Gastrocnemius medialis (tissue), 4 donors: ENCODE measurements at regions not wholly inside any gene's neighbourhood (a gene's known extent, or its start where the extent isn't known, plus 50 kb on each side); places are given as distances from the start of the nearest gene placed in this dataset.

Source experiments
- ATAC-seq, 2 donors: fragments of 150-250 bp; one replicate each; pipeline ENCODE4 v1.9.1; 2016
- DNase-seq, 2 donors: peaks; one replicate each; pipeline ENCODE4 v3.0.0-alpha.2; 2019
- H3K27ac ChIP-seq, 4 donors: fragments of 200-600 bp; sonication (generic); 1 replicate in 1 of 4; 2 replicates in 3 of 4; pipeline ENCODE4 v1.5.1; 2016 to 2018; ENCODE audit warnings: mild to moderate bottlenecking in 2 of 4, moderate library complexity in 1 of 4
- H3K27me3 ChIP-seq, 3 donors: fragments of 200-600 bp; sonication (generic) in 2 of 3; 1 replicate in 1 of 3; 2 replicates in 2 of 3; pipeline versions ENCODE4 v1.5.1 to v1.6.0; 2016 to 2019; ENCODE audit warnings: mild to moderate bottlenecking in 1 of 3, moderate library complexity in 1 of 3
- H3K36me3 ChIP-seq, 2 donors: fragments of 200-600 bp; sonication (generic) in 1 of 2; one replicate each; pipeline ENCODE4 v1.5.1; 2017 to 2018
- H3K4me1 ChIP-seq, 2 donors: fragments of 200-600 bp; sonication (generic) in 1 of 2; one replicate each; pipeline ENCODE4 v1.5.1; 2016 to 2017; ENCODE audit warnings: mild to moderate bottlenecking in 2 of 2
- H3K4me3 ChIP-seq, 4 donors: fragments of 200-600 bp; sonication (generic) in 3 of 4; 1 replicate in 1 of 4; 2 replicates in 3 of 4; pipeline ENCODE4 v1.5.1; 2016 to 2019; ENCODE audit warnings: mild to moderate bottlenecking in 2 of 4
- H3K9me3 ChIP-seq, 3 donors: fragments of 200-600 bp; sonication (generic) in 2 of 3; 1 replicate in 1 of 3; 2 replicates in 2 of 3; pipeline ENCODE4 v1.5.1; 2016 to 2019
- POLR2A ChIP-seq, 2 donors: fragments of 450-650 bp; IDR thresholded peaks; one replicate each; pipeline ENCODE4 v1.6.1; 2017; ENCODE audit warnings: antibody characterized with exemption in 2 of 2, mild to moderate bottlenecking in 2 of 2, moderate library complexity in 2 of 2
- in situ Hi-C, 4 donors: fragments of 200-750 bp; cut with MboI; loops; one replicate each; pipeline versions ENCODE4 v1.15.0 to v1.8.0; 2017; ENCODE audit warnings: low sequenced_read_pairs in 4 of 4
- intact Hi-C: fragments of 100-400 bp; cut with DNase I; formaldehyde crosslinking; loops from one replicate; pipeline ENCODE4 v1.15.1; 2023; ENCODE audit warnings: low total_unique reads
- TF ChIP-seq, protein P1 (sequence below), 5 experiments: fragments of 450-650 bp in 3 of 5; fragments of 200-600 bp in 2 of 5; sonication (generic) in 2 of 5; IDR thresholded peaks in 4 of 5; conservative IDR thresholded peaks in 1 of 5; 1 replicate in 4 of 5; 2 replicates in 1 of 5; pipeline ENCODE4 v1.5.1; 2016 to 2019; ENCODE audit warnings: antibody characterized with exemption in 5 of 5, mild to moderate bottlenecking in 3 of 5, moderate library complexity in 3 of 5

DNA sequence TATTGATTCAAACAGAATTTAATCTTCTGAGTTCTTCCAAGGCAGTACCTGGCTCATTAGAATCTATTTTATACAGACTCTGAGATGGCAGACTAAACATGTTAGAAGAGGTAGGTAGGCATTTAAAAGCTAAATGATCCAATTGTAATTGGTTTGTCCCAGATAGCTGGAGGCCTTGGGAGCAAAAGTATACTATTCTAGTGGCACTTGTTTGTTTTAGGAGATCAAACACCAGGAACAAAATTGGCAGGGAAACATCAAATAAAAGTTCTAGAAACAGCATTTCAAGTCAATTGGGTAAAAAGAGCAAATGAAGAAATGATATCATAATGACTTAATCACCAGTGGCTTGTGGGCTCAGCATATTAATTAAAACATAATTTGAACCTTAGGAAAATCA is 521.4 kb downstream of the PRR16 start:
- Histone ChIP-seq H3K4me1 (no peaks in the 10 kb centered on the region), H3K27me3 (no peaks in the 10 kb centered on the region), H3K27ac (no peak overlapping the region), H3K36me3 (no peaks in the 10 kb centered on the region), H3K4me3 (no peak overlapping the region), H3K9me3 (no peaks in the 10 kb centered on the region)
- DNase-seq: no peak
- intact Hi-C loops (no loop called here), in situ Hi-C loops (no loop called here)
- TF ChIP-seq, protein P1, sequence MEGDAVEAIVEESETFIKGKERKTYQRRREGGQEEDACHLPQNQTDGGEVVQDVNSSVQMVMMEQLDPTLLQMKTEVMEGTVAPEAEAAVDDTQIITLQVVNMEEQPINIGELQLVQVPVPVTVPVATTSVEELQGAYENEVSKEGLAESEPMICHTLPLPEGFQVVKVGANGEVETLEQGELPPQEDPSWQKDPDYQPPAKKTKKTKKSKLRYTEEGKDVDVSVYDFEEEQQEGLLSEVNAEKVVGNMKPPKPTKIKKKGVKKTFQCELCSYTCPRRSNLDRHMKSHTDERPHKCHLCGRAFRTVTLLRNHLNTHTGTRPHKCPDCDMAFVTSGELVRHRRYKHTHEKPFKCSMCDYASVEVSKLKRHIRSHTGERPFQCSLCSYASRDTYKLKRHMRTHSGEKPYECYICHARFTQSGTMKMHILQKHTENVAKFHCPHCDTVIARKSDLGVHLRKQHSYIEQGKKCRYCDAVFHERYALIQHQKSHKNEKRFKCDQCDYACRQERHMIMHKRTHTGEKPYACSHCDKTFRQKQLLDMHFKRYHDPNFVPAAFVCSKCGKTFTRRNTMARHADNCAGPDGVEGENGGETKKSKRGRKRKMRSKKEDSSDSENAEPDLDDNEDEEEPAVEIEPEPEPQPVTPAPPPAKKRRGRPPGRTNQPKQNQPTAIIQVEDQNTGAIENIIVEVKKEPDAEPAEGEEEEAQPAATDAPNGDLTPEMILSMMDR (IDR thresholded peaks at IDR 0.05 in 4 of 5, conservative IDR thresholded peaks at IDR 0.05 in 1 of 5): no peak
- TF ChIP-seq POLR2A (IDR thresholded peaks at IDR 0.05): no peak
- no peak for ATAC-seq

DNA sequence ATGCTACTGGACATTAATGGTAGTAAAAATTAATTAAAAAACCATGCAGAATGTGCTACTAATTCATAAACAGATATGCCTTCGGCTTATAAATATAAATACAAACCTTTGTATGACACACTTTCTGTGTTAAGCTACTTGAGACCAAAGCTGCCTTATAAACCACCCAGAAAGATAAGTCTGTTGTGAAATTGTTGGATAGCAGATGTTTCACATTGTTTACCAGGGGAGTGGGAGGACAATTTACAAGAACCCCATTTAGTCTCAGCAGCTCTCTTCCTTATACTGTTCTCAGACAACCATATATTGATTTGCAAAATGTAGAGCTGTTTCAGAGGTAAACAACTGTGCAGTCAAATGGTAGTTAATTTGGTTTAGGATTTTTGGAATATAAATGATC is 524.4 kb downstream of the PRR16 start:
- ATAC-seq: no peak
- no peaks in the 10 kb centered on the region for H3K4me1 ChIP-seq
- TF ChIP-seq POLR2A (IDR thresholded peaks at IDR 0.05): no peak
- TF ChIP-seq, protein P1 (IDR thresholded peaks at IDR 0.05 in 4 of 5, conservative IDR thresholded peaks at IDR 0.05 in 1 of 5): no peak

GRCh38 chr5:120988941-120989340 is 524.8 kb downstream of the PRR16 start:
- H3K9me3 ChIP-seq: no peaks in the 10 kb centered on the region
- no peak for ATAC-seq
- no peaks in the 10 kb centered on the region for H3K4me1 ChIP-seq
- no peak for TF ChIP-seq POLR2A (IDR thresholded peaks at IDR 0.05)
- TF ChIP-seq, protein P1 (IDR thresholded peaks at IDR 0.05 in 4 of 5, conservative IDR thresholded peaks at IDR 0.05 in 1 of 5): no peak
- H3K27ac ChIP-seq: no peak overlapping the region
- intact Hi-C loops: no loop called here
- H3K27me3 ChIP-seq: no peaks in the 10 kb centered on the region
- in situ Hi-C loops: no loop called here
- DNase-seq: no peak
- H3K4me3 ChIP-seq: no peak overlapping the region
- no peaks in the 10 kb centered on the region for H3K36me3 ChIP-seq

More for the DNA sequence above, 524.4 kb downstream of the PRR16 start:
- Histone ChIP-seq H3K27me3 (no peaks in the 10 kb centered on the region), H3K27ac (no peak overlapping the region), H3K9me3 (no peaks in the 10 kb centered on the region), H3K36me3 (no peaks in the 10 kb centered on the region), H3K4me3 (no peak overlapping the region)
- intact Hi-C loops: no loop called here
- no peak for DNase-seq
- in situ Hi-C loops: no loop called here

DNA sequence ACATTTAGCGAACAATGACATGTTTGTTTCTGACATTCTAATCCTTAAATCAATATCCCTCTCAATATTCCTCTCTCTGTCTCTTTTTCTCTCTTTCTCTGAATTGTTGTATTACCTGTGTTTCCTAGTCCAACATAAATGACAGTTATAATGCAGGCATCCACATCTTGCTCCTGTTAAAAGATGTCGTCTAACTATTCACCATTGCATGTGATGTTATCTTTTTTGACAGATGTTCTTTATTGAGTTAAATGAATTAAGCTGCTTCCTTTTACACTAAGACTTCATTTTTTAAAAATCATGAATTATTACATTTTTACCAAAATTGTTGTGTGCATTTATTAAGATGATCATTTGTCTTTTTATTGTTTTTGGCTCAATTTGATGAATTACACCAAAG is 527.5 kb downstream of the PRR16 start:
- TF ChIP-seq, protein P1 (IDR thresholded peaks at IDR 0.05 in 4 of 5, conservative IDR thresholded peaks at IDR 0.05 in 1 of 5): no peak
- no peak for TF ChIP-seq POLR2A (IDR thresholded peaks at IDR 0.05)
- Histone ChIP-seq H3K9me3 (no peaks in the 10 kb centered on the region), H3K27me3 (no peaks in the 10 kb centered on the region), H3K4me3 (no peak overlapping the region), H3K27ac (no peak overlapping the region), H3K36me3 (no peaks in the 10 kb centered on the region), H3K4me1 (no peaks in the 10 kb centered on the region)
- intact Hi-C loops (no loop called here), in situ Hi-C loops (no loop called here)
- DNase-seq (no peak), ATAC-seq (no peak)

GRCh38 chr5:120994112-120994511 is 530.0 kb downstream of the PRR16 start:
- H3K9me3 ChIP-seq: no peaks in the 10 kb centered on the region
- intact Hi-C loops: no loop called here
- no peak for ATAC-seq
- H3K36me3 ChIP-seq: no peaks in the 10 kb centered on the region
- no peaks in the 10 kb centered on the region for H3K27me3 ChIP-seq
- no peak overlapping the region for H3K4me3 ChIP-seq
- TF ChIP-seq POLR2A (IDR thresholded peaks at IDR 0.05): no peak
- TF ChIP-seq, protein P1 (IDR thresholded peaks at IDR 0.05 in 4 of 5, conservative IDR thresholded peaks at IDR 0.05 in 1 of 5): no peak
- in situ Hi-C loops: no loop called here
- no peak for DNase-seq
- no peak overlapping the region for H3K27ac ChIP-seq
- no peaks in the 10 kb centered on the region for H3K4me1 ChIP-seq
